Osteoblast (primary cell): ENCODE measurements at regions not wholly inside any gene's neighbourhood (a gene's known extent, or its start where the extent isn't known, plus 50 kb on each side); places are given as distances from the start of the nearest gene placed in this dataset.

ENCODE experiments used
- DNase-seq: peaks from one replicate; pipeline ENCODE4 v3.0.0; 2011; ENCODE audit warnings: low spot score, mixed read lengths; ENCODE audit not compliant: insufficient read length; ENCODE audit errors: missing footprints
- H2AFZ ChIP-seq: 2 replicates; pipeline ENCODE4 v1.6.0; 2011; ENCODE audit warnings: mild to moderate bottlenecking, low read length
- H3K27ac ChIP-seq: 2 replicates; pipeline ENCODE4 v1.5.1; 2011; ENCODE audit warnings: mild to moderate bottlenecking, low read depth, low read length, moderate library complexity
- H3K27me3 ChIP-seq: 2 replicates; pipeline ENCODE4 v1.6.0; 2012; ENCODE audit warnings: mild to moderate bottlenecking, control low read depth, inconsistent platforms, low read length, moderate library complexity; ENCODE audit not compliant: insufficient read depth
- H3K36me3 ChIP-seq: 2 replicates; pipeline ENCODE4 v1.5.1; 2011; ENCODE audit warnings: mild to moderate bottlenecking, low read length, control low read depth, moderate library complexity; ENCODE audit not compliant: insufficient read depth
- H3K4me1 ChIP-seq: 2 replicates; pipeline ENCODE4 v1.5.1; 2011; ENCODE audit warnings: mild to moderate bottlenecking, low read length, control low read depth, moderate library complexity; ENCODE audit not compliant: insufficient read depth
- H3K4me2 ChIP-seq: 2 replicates; pipeline ENCODE4 v1.6.0; 2011; ENCODE audit warnings: mild to moderate bottlenecking, low read length; ENCODE audit not compliant: insufficient read depth
- H3K4me3 ChIP-seq: fragments of 200-600 bp; sonication (generic); 3 replicates; pipeline ENCODE4 v1.5.1; 2012; ENCODE audit warnings: mild to moderate bottlenecking, low read length, inconsistent platforms; ENCODE audit not compliant: insufficient read depth
- H3K79me2 ChIP-seq: 2 replicates; pipeline ENCODE4 v1.6.0; 2012; ENCODE audit warnings: mild to moderate bottlenecking, low read length, control low read depth, inconsistent platforms; ENCODE audit not compliant: insufficient read depth
- H3K9me3 ChIP-seq: 2 replicates; pipeline ENCODE4 v1.5.1; 2011; ENCODE audit warnings: low read depth, low read length, control low read depth
- H4K20me1 ChIP-seq: 2 replicates; pipeline ENCODE4 v1.6.0; 2012; ENCODE audit warnings: mild to moderate bottlenecking, low read length, control low read depth; ENCODE audit not compliant: insufficient read depth
- CTCF ChIP-seq: IDR thresholded peaks from 2 replicates; pipeline ENCODE4 v1.5.1; 2011; ENCODE audit warnings: mild to moderate bottlenecking, low read depth, low read length, moderate library complexity; ENCODE audit errors: extremely low read depth

GRCh38 chr3:852033-852432 lies 240.8 kb upstream of the CNTN6 start:
- no peak overlapping the region for H3K4me3 ChIP-seq
- DNase-seq: no peak
- TF ChIP-seq CTCF: no peak

GRCh38 chr3:853489-853888 lies 239.3 kb upstream of the CNTN6 start:
- H3K36me3 ChIP-seq: no peaks in the 10 kb centered on the region
- TF ChIP-seq CTCF: no peak
- no peak overlapping the region for H3K4me3 ChIP-seq

More at GRCh38 chr3:852033-852432, 240.8 kb upstream of the CNTN6 start:
- H3K4me2 ChIP-seq: no peak overlapping the region
- no peak overlapping the region for H2AFZ ChIP-seq
- no peaks in the 10 kb centered on the region for H3K27me3 ChIP-seq
- H3K79me2 ChIP-seq: no peaks in the 10 kb centered on the region
- H3K4me1 ChIP-seq: no peaks in the 10 kb centered on the region
- H3K9me3 ChIP-seq: no peaks in the 10 kb centered on the region
- no peaks in the 10 kb centered on the region for H4K20me1 ChIP-seq
- H3K27ac ChIP-seq: no peak overlapping the region
- no peaks in the 10 kb centered on the region for H3K36me3 ChIP-seq

GRCh38 chr3:859135-859534 lies 233.7 kb upstream of the CNTN6 start:
- DNase-seq: peak; percentile 50

More at GRCh38 chr3:853489-853888, 239.3 kb upstream of the CNTN6 start:
- Histone ChIP-seq H3K4me1 (no peaks in the 10 kb centered on the region), H3K4me2 (no peak overlapping the region), H3K27me3 (no peaks in the 10 kb centered on the region), H3K27ac (no peak overlapping the region), H3K79me2 (no peaks in the 10 kb centered on the region), H4K20me1 (no peaks in the 10 kb centered on the region), H3K9me3 (no peaks in the 10 kb centered on the region), H2AFZ (no peak overlapping the region)
- DNase-seq: no peak

GRCh38 chr3:861721-862120 lies 231.1 kb upstream of the CNTN6 start:
- no peaks in the 10 kb centered on the region for H3K36me3 ChIP-seq
- H3K27me3 ChIP-seq: no peaks in the 10 kb centered on the region
- peaks cover 2% of the 10 kb centered on the region for H3K9me3 ChIP-seq
- TF ChIP-seq CTCF: no peak
- H3K4me3 ChIP-seq: no peak overlapping the region
- H3K27ac ChIP-seq: no peak overlapping the region
- H3K79me2 ChIP-seq: no peaks in the 10 kb centered on the region
- DNase-seq: no peak
- H2AFZ ChIP-seq: no peak overlapping the region
- H3K4me2 ChIP-seq: no peak overlapping the region
- H4K20me1 ChIP-seq: no peaks in the 10 kb centered on the region
- no peaks in the 10 kb centered on the region for H3K4me1 ChIP-seq

More at GRCh38 chr3:859135-859534, 233.7 kb upstream of the CNTN6 start:
- H3K4me2 ChIP-seq: no peak overlapping the region
- no peaks in the 10 kb centered on the region for H3K79me2 ChIP-seq
- no peak for TF ChIP-seq CTCF
- H2AFZ ChIP-seq: no peak overlapping the region
- H3K36me3 ChIP-seq: no peaks in the 10 kb centered on the region
- H3K9me3 ChIP-seq: peaks cover 2% of the 10 kb centered on the region
- H3K4me3 ChIP-seq: no peak overlapping the region
- H3K27ac ChIP-seq: no peak overlapping the region
- no peaks in the 10 kb centered on the region for H4K20me1 ChIP-seq
- H3K4me1 ChIP-seq: no peaks in the 10 kb centered on the region
- no peaks in the 10 kb centered on the region for H3K27me3 ChIP-seq
